Activated T-cell treated with anti-CD3 and anti-CD28 coated beads, Interleukin-2, amount 50 U/mL, for 72 hours (primary cell): ENCODE measurements at regions not wholly inside any gene's neighbourhood (a gene's known extent, or its start where the extent isn't known, plus 50 kb on each side); places are given as distances from the start of the nearest gene placed in this dataset.

Source experiments
- ATAC-seq, 2 donors: fragments of 150-1000 bp; cut with Tn5 transposase; replicated peaks in 1 of 2; 2 replicates each; pipeline ENCODE4 v1.10.0; 2021; ENCODE audit warnings: moderate library complexity in 2 of 2, mild to moderate bottlenecking in 1 of 2
- DNase-seq, 2 donors: peaks; one replicate each; pipeline ENCODE4 v3.0.0; 2021 to 2022; ENCODE audit warnings: mixed read lengths in 1 of 2
- H3K27ac Mint-ChIP-seq: one replicate; pipeline ENCODE4 v1.8.0; 2022; ENCODE audit warnings: mild to moderate bottlenecking, moderate library complexity, mixed read lengths
- H3K27me3 Mint-ChIP-seq: one replicate; pipeline ENCODE4 v1.8.0; 2022; ENCODE audit warnings: low read depth, mixed read lengths
- H3K36me3 Mint-ChIP-seq, 2 donors: one replicate each; pipeline ENCODE4 v1.8.0; 2022; ENCODE audit warnings: mixed read lengths in 2 of 2, mild to moderate bottlenecking in 1 of 2; ENCODE audit not compliant: insufficient read depth in 2 of 2
- H3K4me1 Mint-ChIP-seq: one replicate; pipeline ENCODE4 v1.8.0; 2022; ENCODE audit warnings: low read depth, mixed read lengths
- H3K4me3 Mint-ChIP-seq, 2 donors: one replicate each; pipeline ENCODE4 v1.8.0; 2022; ENCODE audit warnings: mild to moderate bottlenecking in 2 of 2, mixed read lengths in 2 of 2, moderate library complexity in 2 of 2
- H3K9me3 Mint-ChIP-seq, 2 donors: one replicate each; pipeline ENCODE4 v1.8.0; 2022; ENCODE audit warnings: mixed read lengths in 2 of 2

GRCh38 chr1:178020968-178021640 is 51.2 kb upstream of the SEC16B start:
- no peak for DNase-seq
- Mint-ChIP-seq H3K4me1 (no peaks in the 10 kb centered on the region), H3K27me3 (no peaks in the 10 kb centered on the region), H3K27ac (no peak overlapping the region), H3K36me3 (no peaks in the 10 kb centered on the region), H3K9me3 (peaks cover 3 to 5% of the 10 kb centered on the region in 2 donors), H3K4me3 (no peak overlapping the region)
- no peak for ATAC-seq

- H3K4me3 Mint-ChIP-seq = no peak overlapping the region
- no peaks in the 10 kb centered on the region for H3K27me3 Mint-ChIP-seq
- no peaks in the 10 kb centered on the region for H3K4me1 Mint-ChIP-seq
- peaks cover 1 to 3% of the 10 kb centered on the region in 2 donors for H3K9me3 Mint-ChIP-seq
- no peaks in the 10 kb centered on the region for H3K36me3 Mint-ChIP-seq
- DNase-seq (no peak), ATAC-seq (no peak)
- no peak overlapping the region for H3K27ac Mint-ChIP-seq
Measured at GRCh38 chr1:178021950-178022349, 52.1 kb upstream of the SEC16B start.

GRCh38 chr1:178023181-178023618 is 53.3 kb upstream of the SEC16B start:
- no peak overlapping the region for H3K4me3 Mint-ChIP-seq
- H3K9me3 Mint-ChIP-seq = peaks cover 0 to 1% of the 10 kb centered on the region in 2 donors
- no peaks in the 10 kb centered on the region for H3K4me1 Mint-ChIP-seq
- DNase-seq (no peak), ATAC-seq (no peak)
- H3K27ac Mint-ChIP-seq = no peak overlapping the region
- no peaks in the 10 kb centered on the region for H3K27me3 Mint-ChIP-seq
- no peaks in the 10 kb centered on the region for H3K36me3 Mint-ChIP-seq

GRCh38 chr1:178024504-178024903 is 54.6 kb upstream of the SEC16B start:
- Mint-ChIP-seq H3K36me3 (no peaks in the 10 kb centered on the region), H3K27me3 (no peaks in the 10 kb centered on the region)
- no peak for ATAC-seq

GRCh38 chr1:178025613-178026356 is 55.9 kb upstream of the SEC16B start:
- no peaks in the 10 kb centered on the region for H3K4me1 Mint-ChIP-seq
- no peak overlapping the region for H3K27ac Mint-ChIP-seq
- DNase-seq (no peak), ATAC-seq (no peak)
- H3K9me3 Mint-ChIP-seq = peaks cover 0 to 1% of the 10 kb centered on the region in 2 donors
- H3K4me3 Mint-ChIP-seq = no peak overlapping the region
- H3K27me3 Mint-ChIP-seq = no peaks in the 10 kb centered on the region
- H3K36me3 Mint-ChIP-seq = no peaks in the 10 kb centered on the region

More at GRCh38 chr1:178024504-178024903, 54.6 kb upstream of the SEC16B start:
- no peak for DNase-seq
- Mint-ChIP-seq H3K4me3 (no peak overlapping the region), H3K27ac (no peak overlapping the region), H3K9me3 (peaks cover 0 to 1% of the 10 kb centered on the region in 2 donors), H3K4me1 (no peaks in the 10 kb centered on the region)

GRCh38 chr1:178028841-178029481 is 59.1 kb upstream of the SEC16B start:
- H3K27me3 Mint-ChIP-seq = no peaks in the 10 kb centered on the region
- H3K27ac Mint-ChIP-seq = no peak overlapping the region
- ATAC-seq = no peak

GRCh38 chr1:178030467-178030866 is 60.6 kb upstream of the SEC16B start:
- H3K27me3 Mint-ChIP-seq = no peaks in the 10 kb centered on the region
- no peaks in the 10 kb centered on the region for H3K4me1 Mint-ChIP-seq
- DNase-seq (no peak), ATAC-seq (no peak)
- peaks cover 0 to 1% of the 10 kb centered on the region in 2 donors for H3K9me3 Mint-ChIP-seq
- no peaks in the 10 kb centered on the region for H3K36me3 Mint-ChIP-seq
- H3K27ac Mint-ChIP-seq = no peak overlapping the region
- no peak overlapping the region for H3K4me3 Mint-ChIP-seq

More at GRCh38 chr1:178028841-178029481, 59.1 kb upstream of the SEC16B start:
- no peaks in the 10 kb centered on the region for H3K36me3 Mint-ChIP-seq
- peaks cover 0 to 1% of the 10 kb centered on the region in 2 donors for H3K9me3 Mint-ChIP-seq
- H3K4me1 Mint-ChIP-seq = no peaks in the 10 kb centered on the region
- no peak for DNase-seq
- H3K4me3 Mint-ChIP-seq = no peak overlapping the region

- Mint-ChIP-seq H3K36me3 (no peaks in the 10 kb centered on the region), H3K9me3 (no peaks in the 10 kb centered on the region), H3K27me3 (no peaks in the 10 kb centered on the region), H3K4me1 (no peaks in the 10 kb centered on the region), H3K4me3 (no peak overlapping the region), H3K27ac (no peak overlapping the region)
- peak; percentile 29 to 48 for ATAC-seq
- peak; percentile 22 to 40 for DNase-seq
Measured at GRCh38 chr1:178031856-178032320, 62.0 kb upstream of the RASAL2 start.

GRCh38 chr1:178033019-178033418 is 60.9 kb upstream of the RASAL2 start:
- Mint-ChIP-seq H3K36me3 (no peaks in the 10 kb centered on the region), H3K9me3 (no peaks in the 10 kb centered on the region), H3K27me3 (no peaks in the 10 kb centered on the region), H3K4me1 (no peaks in the 10 kb centered on the region), H3K27ac (no peak overlapping the region), H3K4me3 (no peak overlapping the region)
- DNase-seq (no peak), ATAC-seq (no peak)

- ATAC-seq = no peak
- Mint-ChIP-seq H3K36me3 (no peaks in the 10 kb centered on the region), H3K27ac (no peak overlapping the region), H3K9me3 (peaks cover 0 to 1% of the 10 kb centered on the region in 2 donors), H3K4me1 (no peaks in the 10 kb centered on the region), H3K27me3 (no peaks in the 10 kb centered on the region), H3K4me3 (no peak overlapping the region)
- no peak for DNase-seq
Measured at GRCh38 chr1:178034676-178035075, 59.2 kb upstream of the RASAL2 start.

GRCh38 chr1:178036090-178036489 is 57.8 kb upstream of the RASAL2 start:
- no peaks in the 10 kb centered on the region for H3K4me1 Mint-ChIP-seq
- no peak overlapping the region for H3K27ac Mint-ChIP-seq
- peaks cover 4 to 5% of the 10 kb centered on the region in 2 donors for H3K9me3 Mint-ChIP-seq

GRCh38 chr1:178037510-178038253 is 56.2 kb upstream of the RASAL2 start:
- Mint-ChIP-seq H3K9me3 (peaks cover 4 to 8% of the 10 kb centered on the region in 2 donors), H3K27me3 (no peaks in the 10 kb centered on the region), H3K27ac (no peak overlapping the region), H3K4me1 (no peaks in the 10 kb centered on the region), H3K4me3 (peak overlapping the region in 1 of 2 donors; percentile 27), H3K36me3 (peaks cover 0 to 3% of the 10 kb centered on the region in 2 donors)
- DNase-seq = no peak
- no peak for ATAC-seq

More at GRCh38 chr1:178036090-178036489, 57.8 kb upstream of the RASAL2 start:
- DNase-seq (no peak), ATAC-seq (no peak)
- Mint-ChIP-seq H3K4me3 (no peak overlapping the region), H3K36me3 (peaks cover 0 to 3% of the 10 kb centered on the region in 2 donors), H3K27me3 (no peaks in the 10 kb centered on the region)
